ENCODE measurements at regions not wholly inside any gene's neighbourhood (a gene's known extent, or its start where the extent isn't known, plus 50 kb on each side); places are given as distances from the start of the nearest gene placed in this dataset.

DNA sequence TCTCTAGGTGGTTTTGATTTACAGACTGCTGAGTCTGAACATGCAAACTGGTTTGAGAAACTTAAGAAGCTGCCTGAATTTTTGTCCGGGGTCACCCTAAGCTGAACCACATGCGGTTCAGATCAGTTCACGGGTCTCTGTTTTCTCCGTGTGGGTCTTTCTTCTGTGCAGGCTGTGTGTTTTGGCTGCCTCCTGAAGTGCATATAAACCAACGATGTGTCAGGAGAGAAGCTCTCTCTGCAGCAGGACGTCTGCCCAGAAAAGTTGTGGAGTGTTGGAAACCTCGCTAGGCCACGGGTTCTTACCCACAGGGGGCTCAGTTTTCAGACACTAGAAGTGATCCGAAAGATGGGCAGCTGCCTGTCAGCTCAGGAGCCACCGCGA is 364.2 kb downstream of the IRX2 start:
- no peak overlapping the region for H3K4me3 ChIP-seq (replicated peaks; ENCODE audit: low read depth, low read length)
- TF ChIP-seq, protein P1, sequence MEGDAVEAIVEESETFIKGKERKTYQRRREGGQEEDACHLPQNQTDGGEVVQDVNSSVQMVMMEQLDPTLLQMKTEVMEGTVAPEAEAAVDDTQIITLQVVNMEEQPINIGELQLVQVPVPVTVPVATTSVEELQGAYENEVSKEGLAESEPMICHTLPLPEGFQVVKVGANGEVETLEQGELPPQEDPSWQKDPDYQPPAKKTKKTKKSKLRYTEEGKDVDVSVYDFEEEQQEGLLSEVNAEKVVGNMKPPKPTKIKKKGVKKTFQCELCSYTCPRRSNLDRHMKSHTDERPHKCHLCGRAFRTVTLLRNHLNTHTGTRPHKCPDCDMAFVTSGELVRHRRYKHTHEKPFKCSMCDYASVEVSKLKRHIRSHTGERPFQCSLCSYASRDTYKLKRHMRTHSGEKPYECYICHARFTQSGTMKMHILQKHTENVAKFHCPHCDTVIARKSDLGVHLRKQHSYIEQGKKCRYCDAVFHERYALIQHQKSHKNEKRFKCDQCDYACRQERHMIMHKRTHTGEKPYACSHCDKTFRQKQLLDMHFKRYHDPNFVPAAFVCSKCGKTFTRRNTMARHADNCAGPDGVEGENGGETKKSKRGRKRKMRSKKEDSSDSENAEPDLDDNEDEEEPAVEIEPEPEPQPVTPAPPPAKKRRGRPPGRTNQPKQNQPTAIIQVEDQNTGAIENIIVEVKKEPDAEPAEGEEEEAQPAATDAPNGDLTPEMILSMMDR (IDR thresholded peaks at IDR 0.05; ENCODE audit: low read depth, low read length, missing control alignments), result no peak
- no peak for DNase-seq (ENCODE audit: extremely low read depth, low read depth)

DNA sequence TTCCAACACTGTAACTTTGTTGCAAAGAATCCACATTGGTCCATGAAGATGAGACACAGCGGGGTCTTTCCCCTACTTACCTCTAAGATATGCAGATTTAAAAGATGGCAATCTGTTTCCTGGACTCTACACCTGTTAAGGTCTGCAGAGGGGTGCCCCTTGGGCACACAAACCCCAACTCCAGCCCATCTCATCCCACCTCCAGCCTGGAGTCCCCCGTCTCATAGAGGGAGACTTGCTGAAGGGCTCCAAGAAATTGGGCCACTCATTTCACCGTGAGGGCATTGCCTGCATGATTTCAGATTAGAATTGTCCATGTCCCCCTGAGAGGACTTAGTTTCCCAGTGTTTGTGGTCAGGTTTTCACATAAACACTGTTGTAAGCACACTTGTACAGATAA is 365.7 kb downstream of the IRX2 start:
- no peak for DNase-seq (ENCODE audit: extremely low read depth, low read depth)
- H3K4me3 ChIP-seq (replicated peaks; ENCODE audit: low read depth, low read length), result no peak overlapping the region
- TF ChIP-seq, protein P1 (IDR thresholded peaks at IDR 0.05; ENCODE audit: low read depth, low read length, missing control alignments), result no peak

DNA sequence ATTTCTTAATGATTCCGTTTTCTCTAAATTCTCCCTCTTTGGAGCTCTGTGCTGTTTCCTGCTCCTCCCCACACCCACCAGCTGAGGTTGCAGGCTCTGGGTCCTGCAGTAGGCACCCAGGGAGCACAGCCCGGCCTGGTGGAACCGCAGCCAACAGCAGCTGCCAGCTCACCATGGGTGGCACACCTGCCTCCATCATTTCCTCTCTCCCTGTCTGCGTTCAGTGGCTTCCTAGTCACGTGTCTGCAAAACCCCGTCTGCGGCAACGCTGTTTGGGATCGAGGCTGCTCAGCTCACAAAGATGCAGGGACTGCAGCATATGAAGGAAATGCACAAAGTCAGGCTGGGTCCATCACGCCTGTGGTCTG is 367.8 kb downstream of the IRX2 start:
- no peak overlapping the region for H3K4me3 ChIP-seq (replicated peaks; ENCODE audit: low read depth, low read length)
- no peak for DNase-seq (ENCODE audit: extremely low read depth, low read depth)
- TF ChIP-seq, protein P1 (IDR thresholded peaks at IDR 0.05; ENCODE audit: low read depth, low read length, missing control alignments), result no peak

DNA sequence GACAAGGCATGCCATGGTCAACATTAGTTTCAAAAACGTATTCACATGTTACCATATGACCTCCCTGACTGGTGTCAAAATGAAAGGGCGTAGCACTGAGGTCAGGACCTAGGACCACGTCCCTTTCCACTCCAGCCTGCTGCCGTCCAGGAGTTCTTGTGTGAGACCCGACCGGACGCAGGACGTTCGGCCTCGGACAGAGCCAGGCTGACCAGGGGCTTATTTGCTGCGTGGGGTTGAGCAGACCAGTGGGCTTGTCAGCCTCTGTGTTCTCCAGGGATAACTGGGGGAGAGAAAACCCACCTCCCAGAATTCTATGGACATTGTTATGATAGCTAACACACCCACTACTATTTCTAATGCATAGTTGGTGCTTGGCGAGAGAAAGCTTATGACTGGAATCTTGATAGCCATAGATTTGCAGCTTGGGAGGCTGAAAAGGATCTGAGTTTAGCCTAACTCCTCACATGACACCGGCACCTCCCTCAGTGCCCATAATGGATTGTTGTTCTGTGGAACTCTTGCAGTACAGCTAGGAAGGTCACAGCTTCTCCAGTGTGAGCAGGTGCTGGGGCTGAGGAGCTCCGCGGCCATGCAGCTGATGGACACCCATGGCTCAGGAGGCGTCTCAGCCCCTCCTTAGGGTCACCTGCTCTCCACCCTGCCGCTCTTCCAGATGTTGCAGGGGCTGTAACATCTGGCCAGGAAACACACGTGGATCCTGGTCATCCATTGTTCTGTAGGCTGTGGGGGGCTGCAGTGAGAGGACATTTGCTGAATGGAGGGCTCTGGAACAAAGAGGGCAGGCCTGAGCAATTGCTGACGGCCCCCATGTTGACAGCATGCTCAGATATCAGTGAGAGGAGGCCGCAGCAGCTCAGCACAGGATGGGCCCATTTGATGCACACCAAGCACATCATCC is 368.4 kb downstream of the IRX2 start:
- DNase-seq (ENCODE audit: extremely low read depth, low read depth), result no peak
- TF ChIP-seq, protein P1 (IDR thresholded peaks at IDR 0.05; ENCODE audit: low read depth, low read length, missing control alignments), result no peak
- H3K4me3 ChIP-seq (replicated peaks; ENCODE audit: low read depth, low read length), result no peak overlapping the region

DNA sequence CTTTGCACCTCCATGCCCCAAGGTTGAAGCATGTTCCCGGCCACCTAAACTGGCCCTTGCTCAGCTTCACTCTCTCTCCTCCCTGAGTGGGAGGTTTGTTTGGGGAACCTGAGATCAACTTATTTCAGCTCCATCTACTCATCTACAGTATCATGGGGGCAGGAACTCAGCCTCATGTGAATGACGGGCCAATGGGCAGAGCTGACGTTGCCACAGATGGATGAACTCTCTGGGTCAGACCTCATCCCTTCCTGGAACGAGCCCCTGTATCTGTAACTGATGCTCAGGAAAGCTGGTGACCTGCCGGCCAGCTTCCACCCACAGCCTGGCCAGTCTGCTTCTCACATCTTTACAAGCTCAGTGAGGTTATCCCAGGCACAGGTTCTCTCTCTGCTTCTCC is 369.6 kb downstream of the IRX2 start:
- no peak overlapping the region for H3K4me3 ChIP-seq (replicated peaks; ENCODE audit: low read depth, low read length)
- TF ChIP-seq, protein P1 (IDR thresholded peaks at IDR 0.05; ENCODE audit: low read depth, low read length, missing control alignments), result no peak
- no peak for DNase-seq (ENCODE audit: extremely low read depth, low read depth)

DNA sequence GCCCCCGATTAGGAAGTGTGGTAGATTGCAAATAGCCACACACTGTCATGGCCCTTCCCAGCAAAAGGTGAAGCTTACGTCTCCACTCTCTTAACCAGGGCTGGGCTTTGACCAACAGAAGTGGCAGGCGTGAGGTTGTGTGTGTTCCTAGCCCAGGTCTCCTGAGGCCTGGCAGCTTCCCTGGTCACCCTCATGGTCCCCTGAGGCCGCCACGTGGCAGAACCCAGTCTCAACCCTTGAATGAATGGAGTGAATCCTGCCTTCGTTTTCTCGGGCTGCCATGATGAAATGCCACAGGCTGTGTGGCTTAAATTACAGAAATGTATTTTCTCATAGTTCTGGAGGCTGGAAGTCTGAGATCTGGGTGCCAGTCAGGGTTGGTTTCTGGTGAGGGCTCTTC is 370.4 kb downstream of the IRX2 start:
- H3K4me3 ChIP-seq (replicated peaks; ENCODE audit: low read depth, low read length), result no peak overlapping the region
- TF ChIP-seq, protein P1 (IDR thresholded peaks at IDR 0.05; ENCODE audit: low read depth, low read length, missing control alignments), result no peak
- DNase-seq (ENCODE audit: extremely low read depth, low read depth), result no peak
